ENCODE measurements at regions not wholly inside any gene's neighbourhood (a gene's known extent, or its start where the extent isn't known, plus 50 kb on each side); places are given as distances from the start of the nearest gene placed in this dataset.

DNA sequence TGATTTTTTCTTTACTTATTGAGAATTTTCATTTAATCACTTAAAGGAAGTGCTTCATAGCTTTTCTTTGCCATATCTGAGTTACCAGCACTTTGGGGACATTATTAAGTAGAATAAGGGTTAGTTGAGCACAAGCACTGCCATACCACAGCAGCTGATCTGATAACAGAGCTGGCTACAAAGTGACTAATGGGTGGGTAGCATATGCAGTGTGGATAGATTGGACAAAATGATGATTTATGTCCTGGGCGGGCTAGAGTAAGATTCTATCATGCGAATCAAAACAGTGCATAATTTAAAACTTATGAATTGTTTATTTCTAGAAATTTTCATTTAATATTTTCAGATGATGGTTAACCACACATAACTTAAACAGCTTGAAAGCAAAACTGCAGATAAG lies 102.2 kb upstream of the SNX7 start:
- TF ChIP-seq EZH2 (IDR thresholded peaks at IDR 0.05; ENCODE audit: insufficient read depth, poor library complexity, severe bottlenecking) (no peak), EZH2phosphoT487 (IDR thresholded peaks at IDR 0.05; ENCODE audit: insufficient read depth, low read depth) (no peak)
